ENCODE measurements at regions not wholly inside any gene's neighbourhood (a gene's known extent, or its start where the extent isn't known, plus 50 kb on each side); places are given as distances from the start of the nearest gene placed in this dataset.

- no peak for DNase-seq
Observed at GRCh38 chr2:60042023-60042422, 511.4 kb downstream of the BCL11A start.

DNA sequence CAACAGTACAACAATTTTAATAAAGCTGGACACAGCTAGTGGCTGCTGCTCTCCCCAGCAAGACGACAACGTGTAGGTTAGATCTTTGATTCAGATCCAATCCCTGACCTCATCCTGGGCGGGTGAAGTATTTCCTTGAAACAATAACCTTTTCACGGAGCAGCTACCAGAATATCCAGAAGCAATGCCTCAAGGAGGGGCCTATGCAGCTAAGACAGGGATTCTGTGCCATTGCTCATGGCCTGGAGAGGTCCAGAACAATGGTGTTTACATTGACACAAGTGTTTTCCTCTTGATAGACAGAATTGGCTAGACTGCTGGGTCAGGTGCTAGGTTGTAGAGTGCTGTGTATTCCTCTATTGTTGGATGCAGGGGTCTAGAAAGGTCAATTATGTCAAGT lies 520.1 kb downstream of the BCL11A start:
- DNase-seq: no peak

- DNase-seq: no peak
Observed at GRCh38 chr2:60029566-60029883, 523.9 kb downstream of the BCL11A start.

DNA sequence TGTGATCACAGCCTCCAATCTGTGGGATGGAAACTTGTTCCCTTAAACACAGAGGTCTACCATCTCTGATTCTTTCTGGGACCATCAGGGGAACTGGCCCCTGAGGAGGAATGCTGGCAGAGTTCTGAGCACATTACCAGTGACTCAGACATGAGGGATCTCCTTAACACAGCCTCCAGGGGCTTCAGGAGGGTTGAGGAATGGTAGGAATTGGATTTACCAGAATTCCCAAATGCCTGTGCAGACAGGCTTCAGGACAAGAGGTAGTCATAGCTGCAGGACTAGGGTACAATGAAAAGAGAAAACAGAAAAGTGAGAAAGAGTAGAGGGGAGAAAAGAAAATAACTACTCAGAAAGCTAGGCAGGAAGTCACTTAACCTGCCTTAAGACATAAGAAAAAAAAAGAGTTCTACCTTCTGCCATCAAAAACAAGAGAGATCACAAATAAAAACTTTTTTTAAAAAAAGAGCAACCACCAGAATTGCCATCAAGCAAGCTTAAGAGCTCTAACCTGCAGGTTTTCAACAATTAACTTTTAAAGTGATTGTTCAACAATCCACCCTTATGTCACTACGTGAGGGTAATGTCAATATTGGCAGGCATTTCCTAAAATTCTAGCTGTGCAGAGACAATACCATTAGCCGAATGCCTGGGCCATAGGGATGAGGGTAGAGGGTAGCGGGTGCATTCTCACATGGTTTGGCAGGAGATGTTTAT lies 524.4 kb downstream of the BCL11A start:
- DNase-seq: no peak

GRCh38 chr2:60025496-60025895 lies 528.0 kb downstream of the BCL11A start:
- DNase-seq: no peak

GRCh38 chr2:60023256-60023985 lies 530.0 kb downstream of the BCL11A start:
- DNase-seq: no peak

GRCh38 chr2:60007671-60008070 lies 545.8 kb downstream of the BCL11A start:
- no peak for DNase-seq

DNA sequence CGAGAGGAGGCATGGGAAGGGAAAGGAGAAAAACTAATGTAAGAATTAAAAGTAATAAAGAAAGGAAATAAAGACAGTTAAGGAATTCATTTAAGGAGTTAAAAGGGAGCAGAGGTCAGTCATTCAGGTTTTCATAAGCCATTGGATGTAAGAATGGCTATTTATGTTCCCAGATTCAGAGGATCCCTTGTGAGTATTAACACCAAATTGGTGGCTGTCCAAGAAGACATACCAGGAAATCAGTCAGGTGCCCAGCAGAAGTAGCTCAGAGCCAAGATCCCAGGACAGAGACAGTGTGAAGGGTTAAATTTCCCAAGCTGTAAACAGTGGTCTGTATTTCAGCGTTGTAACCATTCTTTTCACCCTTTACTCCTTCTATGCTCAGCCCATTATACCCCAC lies 550.4 kb downstream of the BCL11A start:
- no peak for DNase-seq

- no peak for DNase-seq
Observed at GRCh38 chr2:60002183-60002867, 551.1 kb downstream of the BCL11A start.

DNA sequence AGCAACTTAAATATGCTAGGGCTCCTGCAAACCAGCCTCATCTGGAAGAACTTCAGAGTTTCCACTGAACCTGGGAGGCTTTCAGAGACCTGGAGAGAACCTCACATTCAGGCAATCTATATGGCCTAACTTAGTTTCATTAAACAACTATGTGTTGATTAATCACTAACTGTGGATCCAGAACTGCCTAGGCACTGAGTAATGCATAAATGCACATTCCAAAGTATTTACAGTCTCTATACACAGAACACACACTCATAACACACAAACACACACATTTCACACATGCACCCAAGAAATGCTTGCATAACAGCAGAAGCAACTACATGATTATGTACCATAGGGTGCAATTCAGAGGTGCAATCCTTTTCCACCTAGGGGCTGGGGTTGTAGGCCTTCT lies 552.8 kb downstream of the BCL11A start:
- no peak for DNase-seq

GRCh38 chr2:59998324-59998723 lies 555.1 kb downstream of the BCL11A start:
- no peak for DNase-seq

- no peak for DNase-seq
Observed at GRCh38 chr2:59997371-59997770, 556.1 kb downstream of the BCL11A start.

DNA sequence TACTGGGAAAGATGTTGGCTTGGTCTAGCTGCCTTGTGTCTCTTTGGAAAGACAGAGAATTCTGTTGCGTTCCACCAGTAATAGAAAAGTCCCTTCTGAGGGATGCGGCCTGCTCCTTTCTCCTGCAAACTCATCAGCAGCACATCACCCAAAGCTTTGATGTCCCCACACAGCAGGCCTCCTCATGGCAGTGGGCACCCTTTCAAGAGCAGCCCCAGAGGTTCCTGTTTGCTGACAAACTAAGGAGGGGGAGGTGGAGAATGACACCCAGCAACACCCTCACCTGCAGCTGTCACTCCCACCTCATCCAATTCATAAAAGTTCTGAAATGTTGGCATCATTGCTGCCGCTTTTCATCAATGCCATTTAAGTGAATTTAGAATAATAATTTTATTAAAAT lies 556.6 kb downstream of the BCL11A start:
- DNase-seq: no peak

GRCh38 chr2:59993726-59994125 lies 559.7 kb downstream of the BCL11A start:
- peak in 1 of 5 experiments; percentile 0 for DNase-seq

- no peak for DNase-seq
Observed at GRCh38 chr2:59988341-59988740, 565.1 kb downstream of the BCL11A start.

DNA sequence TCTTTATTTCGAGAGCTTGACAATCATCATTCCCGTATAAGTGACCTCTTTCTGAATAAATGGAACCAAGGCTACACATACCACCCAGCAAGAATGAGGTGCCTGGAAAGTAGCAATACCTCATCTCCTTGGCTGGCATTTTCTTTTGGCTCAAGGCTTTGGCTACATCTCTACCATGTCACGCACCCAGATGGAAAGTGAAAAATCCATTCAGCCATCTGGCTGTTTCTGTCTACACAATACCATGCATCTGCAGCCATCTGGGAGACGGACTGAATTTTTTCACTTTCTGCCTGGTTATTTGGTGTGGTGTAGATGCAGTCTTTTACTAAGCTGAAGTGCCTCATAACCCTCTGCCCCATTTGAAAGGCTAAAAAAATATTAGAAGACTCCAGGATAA lies 566.9 kb downstream of the BCL11A start:
- no peak for DNase-seq

GRCh38 chr2:59985923-59986322 lies 567.5 kb downstream of the BCL11A start:
- no peak for DNase-seq

GRCh38 chr2:59974051-59974766 lies 579.2 kb downstream of the BCL11A start:
- DNase-seq: no peak

DNA sequence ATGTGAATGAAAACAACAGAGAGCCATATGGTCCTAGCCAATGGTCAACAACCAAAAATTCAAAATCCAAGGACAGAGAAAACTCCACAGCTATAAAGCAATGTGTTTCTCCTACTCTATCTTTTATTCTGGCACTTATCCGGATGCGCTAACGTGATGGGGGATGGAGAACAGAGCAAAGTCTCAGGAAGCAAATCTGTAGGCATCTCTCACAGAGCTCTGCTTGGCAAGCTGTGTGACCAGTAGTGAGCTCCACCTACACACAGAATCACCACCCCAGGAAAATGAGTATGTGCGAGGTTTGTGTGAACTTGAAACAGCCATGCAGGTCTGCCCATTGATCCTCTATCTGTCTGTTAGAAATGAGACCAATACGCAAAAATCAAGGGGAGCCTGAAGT lies 584.3 kb downstream of the BCL11A start:
- no peak for DNase-seq

DNA sequence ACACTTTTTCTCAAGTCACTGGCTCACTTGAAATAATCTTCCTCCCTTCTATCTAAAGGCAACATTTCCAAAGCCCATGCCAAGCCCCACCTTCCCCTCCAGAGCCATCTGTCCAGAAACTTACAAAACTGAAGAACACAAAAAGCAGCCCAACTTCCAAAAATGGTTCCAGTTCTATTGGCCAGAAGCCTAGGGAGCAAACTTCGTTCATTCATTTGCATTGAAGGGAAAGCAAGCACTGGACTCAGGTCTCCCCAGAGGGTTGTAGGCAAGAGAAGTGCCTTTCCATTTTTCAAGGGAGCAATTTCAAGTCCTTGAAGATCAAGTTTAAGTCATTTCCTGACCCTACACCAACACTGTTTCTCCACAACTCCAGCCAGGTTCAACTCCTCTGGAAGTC lies 585.0 kb downstream of the BCL11A start:
- DNase-seq: no peak

GRCh38 chr2:59967691-59968090 lies 585.8 kb downstream of the BCL11A start:
- no peak for DNase-seq

DNA sequence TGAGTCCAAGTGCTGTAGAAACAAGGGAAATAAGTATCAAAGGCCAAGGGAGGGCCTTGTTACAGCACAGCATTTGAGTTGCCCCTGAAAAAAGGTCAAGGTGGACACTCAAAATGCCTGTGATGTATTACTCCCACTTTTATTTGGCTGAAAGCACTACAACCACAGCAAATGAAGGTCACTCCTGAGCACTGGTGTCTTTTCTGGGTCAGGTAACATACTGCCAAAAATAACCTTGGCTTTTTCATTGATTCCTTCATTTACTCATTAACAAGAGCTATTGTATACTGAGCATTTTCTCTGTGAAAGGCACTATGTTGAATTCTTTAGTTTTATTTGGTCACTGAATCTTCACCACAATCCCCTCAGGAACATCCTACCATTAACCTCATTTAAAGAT lies 590.3 kb downstream of the BCL11A start:
- no peak for DNase-seq

DNA sequence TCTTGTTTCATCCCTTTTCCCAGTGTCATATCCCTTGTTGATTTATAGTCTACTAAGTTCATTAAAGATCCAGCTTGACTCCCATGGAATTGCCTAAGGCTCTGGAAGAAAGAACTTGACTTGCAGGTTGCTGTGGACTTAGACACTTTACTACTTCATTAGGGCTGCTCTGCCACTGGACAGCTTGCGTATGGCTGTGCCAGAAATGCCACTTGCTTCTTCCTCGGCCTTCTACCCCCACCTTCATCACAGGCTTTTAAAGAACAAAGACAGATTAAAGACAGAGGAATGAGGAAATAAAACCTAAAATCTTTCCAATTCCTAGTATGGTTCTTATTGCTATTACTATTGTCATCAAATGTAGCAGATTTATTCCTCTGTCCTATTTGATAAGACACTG lies 591.7 kb downstream of the BCL11A start:
- no peak for DNase-seq

All from T-helper 2 cell (primary cell).